HuH-7 (cell line): ENCODE measurements at regions not wholly inside any gene's neighbourhood (a gene's known extent, or its start where the extent isn't known, plus 50 kb on each side); places are given as distances from the start of the nearest gene placed in this dataset.
"Not testable (repeated sequence)": the region's sequence is repeated elsewhere in the genome, so short reads cannot be mapped to it uniquely, and the experiment has no call there.

Source experiments
- DNase-seq: peaks from one replicate; pipeline ENCODE4 v3.0.0; 2011; ENCODE audit warnings: low spot score

GRCh38 chr2:154507186-154507585 lies 191.3 kb upstream of the KCNJ3 start:
- DNase-seq, result no peak

GRCh38 chr2:154518872-154519271 lies 179.6 kb upstream of the KCNJ3 start:
- no peak for DNase-seq

- not testable (repeated sequence) for DNase-seq
Observed at GRCh38 chr2:154520951-154521350, 177.5 kb upstream of the KCNJ3 start.

- no peak for DNase-seq
Observed at GRCh38 chr2:154526234-154526633, 172.3 kb upstream of the KCNJ3 start.

- DNase-seq, result no peak
Observed at GRCh38 chr2:154527962-154528361, 170.5 kb upstream of the KCNJ3 start.

- no peak for DNase-seq
Observed at GRCh38 chr2:154532004-154532403, 166.5 kb upstream of the KCNJ3 start.

GRCh38 chr2:154532763-154533162 lies 165.7 kb upstream of the KCNJ3 start:
- no peak for DNase-seq

- no peak for DNase-seq
Observed at GRCh38 chr2:154533300-154533940, 165.1 kb upstream of the KCNJ3 start.

- DNase-seq, result no peak
Observed at GRCh38 chr2:154537024-154537423, 161.5 kb upstream of the KCNJ3 start.

GRCh38 chr2:154537843-154538450 lies 160.5 kb upstream of the KCNJ3 start:
- DNase-seq, result no peak

GRCh38 chr2:154546341-154546740 lies 152.2 kb upstream of the KCNJ3 start:
- no peak for DNase-seq

GRCh38 chr2:154549869-154550268 lies 148.6 kb upstream of the KCNJ3 start:
- DNase-seq, result no peak

- DNase-seq, result no peak
Observed at GRCh38 chr2:154551649-154552048, 146.8 kb upstream of the KCNJ3 start.

GRCh38 chr2:154554046-154554445 lies 144.4 kb upstream of the KCNJ3 start:
- no peak for DNase-seq

GRCh38 chr2:154555710-154556109 lies 142.8 kb upstream of the KCNJ3 start:
- no peak for DNase-seq

- no peak for DNase-seq
Observed at GRCh38 chr2:154556146-154556545, 142.3 kb upstream of the KCNJ3 start.

GRCh38 chr2:154556607-154557006 lies 141.9 kb upstream of the KCNJ3 start:
- no peak for DNase-seq

- no peak for DNase-seq
Observed at GRCh38 chr2:154557906-154558305, 140.6 kb upstream of the KCNJ3 start.

- DNase-seq, result no peak
Observed at GRCh38 chr2:154565433-154565832, 133.1 kb upstream of the KCNJ3 start.

GRCh38 chr2:154568413-154568812 lies 130.1 kb upstream of the KCNJ3 start:
- DNase-seq, result no peak

GRCh38 chr2:154570501-154570900 lies 128.0 kb upstream of the KCNJ3 start:
- DNase-seq, result no peak

- not testable (repeated sequence) for DNase-seq
Observed at GRCh38 chr2:154576699-154577098, 121.8 kb upstream of the KCNJ3 start.

GRCh38 chr2:154577390-154577789 lies 121.1 kb upstream of the KCNJ3 start:
- no peak for DNase-seq

- no peak for DNase-seq
Observed at GRCh38 chr2:154580767-154581166, 117.7 kb upstream of the KCNJ3 start.
